WTC11 (cell line): ENCODE measurements at regions not wholly inside any gene's neighbourhood (a gene's known extent, or its start where the extent isn't known, plus 50 kb on each side); places are given as distances from the start of the nearest gene placed in this dataset.

ENCODE experiments used
- CBFB ChIP-seq: sonication (generic); formaldehyde crosslinking; IDR thresholded peaks from 2 replicates; pipeline ENCODE4 v1.8.1; 2022; ENCODE audit warnings: mild to moderate bottlenecking, low read depth, missing genetic modification reagents
- NR1H2 ChIP-seq: sonication (generic); formaldehyde crosslinking; IDR thresholded peaks from 2 replicates; pipeline ENCODE4 v1.9.0; 2021; ENCODE audit warnings: mild to moderate bottlenecking, moderate library complexity, missing genetic modification reagents
- SP1 ChIP-seq: sonication (generic); formaldehyde crosslinking; conservative IDR thresholded peaks from 2 replicates; pipeline ENCODE4 v1.8.1; 2022; ENCODE audit warnings: missing genetic modification reagents
- TF ChIP-seq, protein P1 (sequence below): fragments of 200-600 bp; IDR thresholded peaks from 2 replicates; pipeline ENCODE4 v1.8.0; 2022; ENCODE audit warnings: antibody characterized with exemption
- TF ChIP-seq, protein P2 (sequence below): sonication (generic); formaldehyde crosslinking; IDR thresholded peaks from 2 replicates; pipeline ENCODE4 v1.8.1; 2022; ENCODE audit warnings: mild to moderate bottlenecking, moderate library complexity, missing genetic modification reagents
- TF ChIP-seq, protein P3 (sequence below): fragments of 250-450 bp; sonication (Bioruptor Pico); IDR thresholded peaks from 2 replicates; pipeline ENCODE4 v1.9.0; 2021; ENCODE audit warnings: mild to moderate bottlenecking
- TF ChIP-seq, protein P4 (sequence below): sonication (generic); formaldehyde crosslinking; IDR thresholded peaks from 2 replicates; pipeline ENCODE4 v1.8.0; 2022; ENCODE audit warnings: mild to moderate bottlenecking, missing genetic modification reagents
- TF ChIP-seq, protein P5 (sequence below): sonication (generic); formaldehyde crosslinking; IDR thresholded peaks from 2 replicates; pipeline ENCODE4 v1.8.1; 2023; ENCODE audit warnings: mild to moderate bottlenecking, missing genetic modification reagents, borderline replicate concordance

DNA sequence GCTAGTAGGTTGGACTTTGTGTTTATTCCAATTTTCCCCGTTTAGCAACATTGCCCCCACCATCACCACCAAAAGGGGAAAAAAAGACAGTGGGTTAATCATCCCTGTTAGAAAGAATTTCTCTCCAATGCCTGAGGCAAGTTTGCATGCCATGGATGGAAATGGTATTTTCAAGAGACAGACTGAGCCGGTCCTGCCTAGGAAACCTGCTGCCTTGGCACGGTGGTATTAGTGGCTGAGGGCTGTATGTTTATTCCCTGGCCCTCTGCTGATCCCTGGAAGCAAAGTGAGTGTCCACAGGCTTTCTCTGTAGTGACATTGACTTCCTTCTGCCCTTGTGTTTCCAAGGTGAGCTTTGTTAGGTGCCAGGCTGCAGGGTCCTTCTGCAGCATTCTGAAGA, 427.0 kb upstream of the RBFOX1 start:
- TF ChIP-seq, protein P1, sequence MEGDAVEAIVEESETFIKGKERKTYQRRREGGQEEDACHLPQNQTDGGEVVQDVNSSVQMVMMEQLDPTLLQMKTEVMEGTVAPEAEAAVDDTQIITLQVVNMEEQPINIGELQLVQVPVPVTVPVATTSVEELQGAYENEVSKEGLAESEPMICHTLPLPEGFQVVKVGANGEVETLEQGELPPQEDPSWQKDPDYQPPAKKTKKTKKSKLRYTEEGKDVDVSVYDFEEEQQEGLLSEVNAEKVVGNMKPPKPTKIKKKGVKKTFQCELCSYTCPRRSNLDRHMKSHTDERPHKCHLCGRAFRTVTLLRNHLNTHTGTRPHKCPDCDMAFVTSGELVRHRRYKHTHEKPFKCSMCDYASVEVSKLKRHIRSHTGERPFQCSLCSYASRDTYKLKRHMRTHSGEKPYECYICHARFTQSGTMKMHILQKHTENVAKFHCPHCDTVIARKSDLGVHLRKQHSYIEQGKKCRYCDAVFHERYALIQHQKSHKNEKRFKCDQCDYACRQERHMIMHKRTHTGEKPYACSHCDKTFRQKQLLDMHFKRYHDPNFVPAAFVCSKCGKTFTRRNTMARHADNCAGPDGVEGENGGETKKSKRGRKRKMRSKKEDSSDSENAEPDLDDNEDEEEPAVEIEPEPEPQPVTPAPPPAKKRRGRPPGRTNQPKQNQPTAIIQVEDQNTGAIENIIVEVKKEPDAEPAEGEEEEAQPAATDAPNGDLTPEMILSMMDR: no peak
- TF ChIP-seq, protein P2, sequence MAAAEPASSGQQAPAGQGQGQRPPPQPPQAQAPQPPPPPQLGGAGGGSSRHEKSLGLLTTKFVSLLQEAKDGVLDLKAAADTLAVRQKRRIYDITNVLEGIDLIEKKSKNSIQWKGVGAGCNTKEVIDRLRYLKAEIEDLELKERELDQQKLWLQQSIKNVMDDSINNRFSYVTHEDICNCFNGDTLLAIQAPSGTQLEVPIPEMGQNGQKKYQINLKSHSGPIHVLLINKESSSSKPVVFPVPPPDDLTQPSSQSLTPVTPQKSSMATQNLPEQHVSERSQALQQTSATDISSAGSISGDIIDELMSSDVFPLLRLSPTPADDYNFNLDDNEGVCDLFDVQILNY (CRISPR knock-in tag): no peak
- no peak for TF ChIP-seq NR1H2 (CRISPR knock-in tag)
- TF ChIP-seq, protein P3, sequence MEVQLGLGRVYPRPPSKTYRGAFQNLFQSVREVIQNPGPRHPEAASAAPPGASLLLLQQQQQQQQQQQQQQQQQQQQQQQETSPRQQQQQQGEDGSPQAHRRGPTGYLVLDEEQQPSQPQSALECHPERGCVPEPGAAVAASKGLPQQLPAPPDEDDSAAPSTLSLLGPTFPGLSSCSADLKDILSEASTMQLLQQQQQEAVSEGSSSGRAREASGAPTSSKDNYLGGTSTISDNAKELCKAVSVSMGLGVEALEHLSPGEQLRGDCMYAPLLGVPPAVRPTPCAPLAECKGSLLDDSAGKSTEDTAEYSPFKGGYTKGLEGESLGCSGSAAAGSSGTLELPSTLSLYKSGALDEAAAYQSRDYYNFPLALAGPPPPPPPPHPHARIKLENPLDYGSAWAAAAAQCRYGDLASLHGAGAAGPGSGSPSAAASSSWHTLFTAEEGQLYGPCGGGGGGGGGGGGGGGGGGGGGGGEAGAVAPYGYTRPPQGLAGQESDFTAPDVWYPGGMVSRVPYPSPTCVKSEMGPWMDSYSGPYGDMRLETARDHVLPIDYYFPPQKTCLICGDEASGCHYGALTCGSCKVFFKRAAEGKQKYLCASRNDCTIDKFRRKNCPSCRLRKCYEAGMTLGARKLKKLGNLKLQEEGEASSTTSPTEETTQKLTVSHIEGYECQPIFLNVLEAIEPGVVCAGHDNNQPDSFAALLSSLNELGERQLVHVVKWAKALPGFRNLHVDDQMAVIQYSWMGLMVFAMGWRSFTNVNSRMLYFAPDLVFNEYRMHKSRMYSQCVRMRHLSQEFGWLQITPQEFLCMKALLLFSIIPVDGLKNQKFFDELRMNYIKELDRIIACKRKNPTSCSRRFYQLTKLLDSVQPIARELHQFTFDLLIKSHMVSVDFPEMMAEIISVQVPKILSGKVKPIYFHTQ (CRISPR knock-in tag): no peak
- TF ChIP-seq, protein P4, sequence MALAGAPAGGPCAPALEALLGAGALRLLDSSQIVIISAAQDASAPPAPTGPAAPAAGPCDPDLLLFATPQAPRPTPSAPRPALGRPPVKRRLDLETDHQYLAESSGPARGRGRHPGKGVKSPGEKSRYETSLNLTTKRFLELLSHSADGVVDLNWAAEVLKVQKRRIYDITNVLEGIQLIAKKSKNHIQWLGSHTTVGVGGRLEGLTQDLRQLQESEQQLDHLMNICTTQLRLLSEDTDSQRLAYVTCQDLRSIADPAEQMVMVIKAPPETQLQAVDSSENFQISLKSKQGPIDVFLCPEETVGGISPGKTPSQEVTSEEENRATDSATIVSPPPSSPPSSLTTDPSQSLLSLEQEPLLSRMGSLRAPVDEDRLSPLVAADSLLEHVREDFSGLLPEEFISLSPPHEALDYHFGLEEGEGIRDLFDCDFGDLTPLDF (CRISPR knock-in tag): no peak
- TF ChIP-seq CBFB (CRISPR knock-in tag): no peak
- TF ChIP-seq, protein P5, sequence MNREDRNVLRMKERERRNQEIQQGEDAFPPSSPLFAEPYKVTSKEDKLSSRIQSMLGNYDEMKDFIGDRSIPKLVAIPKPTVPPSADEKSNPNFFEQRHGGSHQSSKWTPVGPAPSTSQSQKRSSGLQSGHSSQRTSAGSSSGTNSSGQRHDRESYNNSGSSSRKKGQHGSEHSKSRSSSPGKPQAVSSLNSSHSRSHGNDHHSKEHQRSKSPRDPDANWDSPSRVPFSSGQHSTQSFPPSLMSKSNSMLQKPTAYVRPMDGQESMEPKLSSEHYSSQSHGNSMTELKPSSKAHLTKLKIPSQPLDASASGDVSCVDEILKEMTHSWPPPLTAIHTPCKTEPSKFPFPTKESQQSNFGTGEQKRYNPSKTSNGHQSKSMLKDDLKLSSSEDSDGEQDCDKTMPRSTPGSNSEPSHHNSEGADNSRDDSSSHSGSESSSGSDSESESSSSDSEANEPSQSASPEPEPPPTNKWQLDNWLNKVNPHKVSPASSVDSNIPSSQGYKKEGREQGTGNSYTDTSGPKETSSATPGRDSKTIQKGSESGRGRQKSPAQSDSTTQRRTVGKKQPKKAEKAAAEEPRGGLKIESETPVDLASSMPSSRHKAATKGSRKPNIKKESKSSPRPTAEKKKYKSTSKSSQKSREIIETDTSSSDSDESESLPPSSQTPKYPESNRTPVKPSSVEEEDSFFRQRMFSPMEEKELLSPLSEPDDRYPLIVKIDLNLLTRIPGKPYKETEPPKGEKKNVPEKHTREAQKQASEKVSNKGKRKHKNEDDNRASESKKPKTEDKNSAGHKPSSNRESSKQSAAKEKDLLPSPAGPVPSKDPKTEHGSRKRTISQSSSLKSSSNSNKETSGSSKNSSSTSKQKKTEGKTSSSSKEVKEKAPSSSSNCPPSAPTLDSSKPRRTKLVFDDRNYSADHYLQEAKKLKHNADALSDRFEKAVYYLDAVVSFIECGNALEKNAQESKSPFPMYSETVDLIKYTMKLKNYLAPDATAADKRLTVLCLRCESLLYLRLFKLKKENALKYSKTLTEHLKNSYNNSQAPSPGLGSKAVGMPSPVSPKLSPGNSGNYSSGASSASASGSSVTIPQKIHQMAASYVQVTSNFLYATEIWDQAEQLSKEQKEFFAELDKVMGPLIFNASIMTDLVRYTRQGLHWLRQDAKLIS (CRISPR knock-in tag): no peak
- TF ChIP-seq SP1: no peak
